WERI-Rb-1 (cell line): ENCODE measurements at regions not wholly inside any gene's neighbourhood (a gene's known extent, or its start where the extent isn't known, plus 50 kb on each side); places are given as distances from the start of the nearest gene placed in this dataset.

ENCODE experiments used
- DNase-seq: peaks from one replicate; pipeline ENCODE4 v3.0.0-alpha.2; 2020
- H3K27ac ChIP-seq: fragments of 250-450 bp; sonication (Bioruptor Pico); 2 replicates; pipeline ENCODE4 v1.5.1; 2020; ENCODE audit warnings: mild to moderate bottlenecking, moderate library complexity
- H3K27me3 ChIP-seq: fragments of 250-450 bp; sonication (Bioruptor Pico); 2 replicates; pipeline ENCODE4 v1.5.1; 2021; ENCODE audit warnings: mild to moderate bottlenecking, low read depth, moderate library complexity; ENCODE audit not compliant: insufficient read depth, severe bottlenecking
- H3K36me3 ChIP-seq: fragments of 250-450 bp; sonication (Bioruptor Pico); 2 replicates; pipeline ENCODE4 v1.5.1; 2020; ENCODE audit warnings: mild to moderate bottlenecking, moderate library complexity
- H3K4me3 ChIP-seq: 2 replicates; pipeline ENCODE4 v1.5.1; 2011; ENCODE audit warnings: low read depth, mild to moderate bottlenecking, control low read depth, low read length
- H3K9me3 ChIP-seq: fragments of 250-450 bp; sonication (Bioruptor Pico); 2 replicates; pipeline ENCODE4 v1.5.1; 2021; ENCODE audit warnings: mild to moderate bottlenecking, moderate library complexity; ENCODE audit not compliant: severe bottlenecking
- CTCF ChIP-seq: IDR thresholded peaks from 2 replicates; pipeline ENCODE4 v1.5.1; 2011; ENCODE audit warnings: low read depth, mild to moderate bottlenecking, control low read depth, inconsistent platforms, low read length

- no peak for TF ChIP-seq CTCF
- H3K9me3 ChIP-seq = no peaks in the 10 kb centered on the region
- DNase-seq = no peak
- no peak overlapping the region for H3K27ac ChIP-seq
- no peaks in the 10 kb centered on the region for H3K27me3 ChIP-seq
- no peak overlapping the region for H3K4me3 ChIP-seq
- H3K36me3 ChIP-seq = no peaks in the 10 kb centered on the region
Measured at GRCh38 chr9:11709567-11709966, 983.6 kb upstream of the TYRP1 start.

DNA sequence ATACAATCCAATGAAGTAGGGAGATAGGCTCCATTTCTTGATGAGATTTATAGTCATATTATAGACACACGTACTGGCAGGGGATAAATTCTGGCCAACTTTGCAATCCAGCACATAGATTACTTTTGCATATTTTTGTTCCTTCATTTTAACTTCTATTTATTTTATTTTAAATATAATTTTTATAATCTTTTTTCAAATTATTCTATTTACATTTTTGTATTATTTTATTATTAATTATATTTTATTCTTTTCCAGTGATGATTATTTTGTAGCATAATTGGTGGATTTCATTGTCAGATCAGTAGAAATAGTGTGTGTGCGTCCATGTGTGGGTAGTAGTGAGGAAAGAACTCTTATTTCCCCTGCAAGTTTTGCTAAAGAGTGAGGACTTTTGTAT, 980.1 kb upstream of the TYRP1 start:
- H3K36me3 ChIP-seq = no peaks in the 10 kb centered on the region
- no peaks in the 10 kb centered on the region for H3K9me3 ChIP-seq
- H3K27ac ChIP-seq = no peak overlapping the region
- H3K4me3 ChIP-seq = no peak overlapping the region
- no peaks in the 10 kb centered on the region for H3K27me3 ChIP-seq
- no peak for DNase-seq
- no peak for TF ChIP-seq CTCF

GRCh38 chr9:11722957-11723356, 970.2 kb upstream of the TYRP1 start:
- no peak for TF ChIP-seq CTCF
- H3K4me3 ChIP-seq = no peak overlapping the region
- no peaks in the 10 kb centered on the region for H3K27me3 ChIP-seq
- no peak overlapping the region for H3K27ac ChIP-seq
- DNase-seq = no peak
- no peaks in the 10 kb centered on the region for H3K36me3 ChIP-seq
- no peaks in the 10 kb centered on the region for H3K9me3 ChIP-seq

DNA sequence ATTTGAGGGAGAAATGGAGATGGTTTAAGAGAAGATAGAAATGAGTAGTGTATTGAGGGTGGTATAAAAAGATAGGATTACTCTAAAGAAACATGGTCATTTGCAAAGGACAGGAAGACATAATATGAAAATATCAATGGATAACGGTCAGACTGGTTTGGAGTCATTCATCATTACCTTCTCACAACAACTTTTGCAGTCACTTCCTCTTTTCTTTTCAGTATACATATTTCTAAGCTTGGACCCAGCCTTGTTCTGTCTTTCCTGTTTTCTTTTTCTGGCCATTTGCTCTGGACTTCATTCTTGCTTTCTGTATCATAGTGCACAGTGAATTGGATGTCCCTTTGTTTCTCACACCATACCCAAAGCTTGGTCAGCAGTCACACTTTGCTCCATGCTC, 966.5 kb upstream of the TYRP1 start:
- TF ChIP-seq CTCF = no peak
- no peaks in the 10 kb centered on the region for H3K9me3 ChIP-seq
- no peak for DNase-seq

DNA sequence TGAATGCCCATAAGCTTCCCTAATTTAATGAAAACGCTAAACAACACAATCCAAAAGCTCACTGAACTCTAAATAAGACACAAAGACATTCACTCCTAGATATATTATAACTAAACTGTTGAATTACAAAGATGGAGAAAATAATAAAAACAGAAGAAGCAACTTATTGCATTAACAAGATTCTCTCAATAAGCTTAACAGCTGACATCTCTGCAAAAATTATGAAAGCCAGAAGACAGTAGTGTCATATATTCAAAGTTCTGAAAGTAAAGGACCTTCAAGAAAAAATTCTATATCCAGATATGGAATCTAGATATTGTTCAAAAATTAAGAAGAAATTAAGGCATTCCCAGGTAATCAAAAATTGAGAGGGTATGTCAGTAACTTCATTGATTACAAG, 957.8 kb upstream of the TYRP1 start:
- no peaks in the 10 kb centered on the region for H3K36me3 ChIP-seq
- TF ChIP-seq CTCF = no peak
- no peaks in the 10 kb centered on the region for H3K27me3 ChIP-seq
- no peak for DNase-seq
- no peak overlapping the region for H3K4me3 ChIP-seq
- no peaks in the 10 kb centered on the region for H3K9me3 ChIP-seq
- H3K27ac ChIP-seq = no peak overlapping the region

More for the DNA sequence above, 966.5 kb upstream of the TYRP1 start:
- no peaks in the 10 kb centered on the region for H3K27me3 ChIP-seq
- H3K27ac ChIP-seq = no peak overlapping the region
- H3K36me3 ChIP-seq = no peaks in the 10 kb centered on the region
- no peak overlapping the region for H3K4me3 ChIP-seq

DNA sequence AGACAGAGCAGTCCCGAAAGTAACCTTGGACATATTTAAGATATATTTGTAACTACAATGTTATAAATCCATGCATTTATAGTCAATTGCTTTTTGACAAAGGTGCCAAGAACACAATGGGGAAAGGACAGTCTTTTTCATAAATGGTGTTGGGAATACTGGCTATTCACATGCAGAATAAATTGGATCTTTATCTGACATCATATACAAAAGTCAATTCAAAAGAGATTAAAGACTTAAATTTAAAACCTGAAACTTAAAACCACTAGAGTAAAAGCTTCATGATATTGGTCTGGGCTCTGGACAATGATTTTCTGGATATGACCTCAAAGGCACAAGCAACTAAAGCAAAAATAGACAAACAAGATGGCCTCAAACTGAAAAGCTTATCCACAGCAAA, 950.7 kb upstream of the TYRP1 start:
- no peak for DNase-seq
- no peaks in the 10 kb centered on the region for H3K36me3 ChIP-seq
- H3K9me3 ChIP-seq = no peaks in the 10 kb centered on the region
- H3K27me3 ChIP-seq = no peaks in the 10 kb centered on the region
- no peak overlapping the region for H3K4me3 ChIP-seq
- no peak overlapping the region for H3K27ac ChIP-seq
- no peak for TF ChIP-seq CTCF
